ENCODE measurements at regions not wholly inside any gene's neighbourhood (a gene's known extent, or its start where the extent isn't known, plus 50 kb on each side); places are given as distances from the start of the nearest gene placed in this dataset.

DNA sequence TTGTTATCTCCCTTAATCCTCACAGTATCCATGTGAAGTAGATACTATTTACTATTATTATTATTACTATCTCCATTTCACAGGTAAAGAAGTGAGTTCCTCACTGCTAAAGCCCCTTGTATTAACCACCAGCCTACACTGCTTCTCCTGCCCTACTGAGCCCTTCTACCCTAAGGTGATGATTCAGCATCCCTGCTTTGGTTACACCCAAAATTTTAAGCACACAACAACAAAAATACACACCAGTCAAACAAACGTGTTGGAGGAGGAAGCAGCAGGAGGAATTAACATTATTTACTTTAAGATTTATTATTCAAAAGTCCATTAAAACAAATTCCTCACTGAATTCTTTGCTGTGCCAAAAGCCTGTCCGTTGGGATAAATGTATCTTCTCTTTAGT, 370.2 kb upstream of the BRINP1 start:
- no peak overlapping the region for H2BK5ac ChIP-seq (ENCODE audit: low read depth, low read length, poor library complexity)

DNA sequence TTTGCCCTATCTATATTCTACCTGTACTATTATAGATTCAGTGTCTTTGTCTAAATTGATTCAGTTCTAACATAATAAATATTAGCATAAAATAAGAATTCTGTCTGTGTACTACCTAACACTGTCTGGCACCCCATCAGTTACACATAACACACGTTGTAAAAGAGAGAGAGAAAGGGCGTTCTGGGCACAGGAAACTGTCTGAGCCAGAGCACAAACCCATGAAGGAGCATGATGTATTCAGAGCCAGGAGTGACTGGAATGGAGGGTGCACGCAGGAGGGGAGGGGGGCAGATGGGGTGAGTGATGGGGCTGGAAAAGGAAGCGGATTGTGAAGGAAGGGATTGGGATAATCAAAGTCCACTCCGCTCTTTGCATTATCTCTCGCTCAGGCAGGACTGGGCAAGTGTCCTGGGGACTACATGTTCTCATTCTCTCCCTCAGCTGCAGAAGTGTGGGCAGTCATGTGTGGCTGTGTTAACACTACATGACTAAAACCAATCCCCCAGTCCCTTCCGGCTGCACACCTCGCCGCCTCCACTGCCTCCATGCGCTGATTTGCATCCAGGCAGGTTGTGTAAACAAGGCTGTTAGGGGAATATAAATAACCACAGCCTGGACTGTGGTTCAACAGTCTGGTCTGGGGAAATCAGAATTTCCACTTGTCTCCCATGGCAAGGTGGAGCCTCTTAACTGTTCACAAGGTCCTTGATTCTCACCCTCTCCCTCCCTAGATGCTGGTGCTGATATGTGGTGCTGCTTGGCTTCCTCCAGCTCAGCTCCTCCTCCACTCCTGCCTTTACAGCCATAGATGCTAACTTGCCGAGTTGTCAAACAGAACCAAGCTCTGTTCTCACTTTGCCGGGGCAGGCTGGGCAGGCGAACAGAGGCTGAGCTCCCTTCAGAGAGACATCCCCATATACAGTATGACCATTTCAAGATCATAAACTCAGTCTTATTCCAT, 367.5 kb upstream of the BRINP1 start:
- Histone ChIP-seq H4K8ac (ENCODE audit: low read depth, low read length) (no peak overlapping the region), H3K14ac (ENCODE audit: low read length) (no peak overlapping the region), H3K27ac (ENCODE audit: low read depth, low read length) (no peak overlapping the region), H4K91ac (ENCODE audit: low read depth, low read length) (no peak overlapping the region), H3K4me2 (ENCODE audit: low read length) (no peak overlapping the region), H2BK120ac (ENCODE audit: insufficient read depth, low read length, poor library complexity) (no peak overlapping the region), H2BK12ac (ENCODE audit: low read length) (no peak overlapping the region), H3K4me3 (ENCODE audit: low read depth, low read length) (no peak overlapping the region), H3K27me3 (ENCODE audit: insufficient read depth, low read length) (no peaks in the 10 kb centered on the region), H3K79me2 (ENCODE audit: control insufficient read depth, insufficient read depth, low read length, poor library complexity) (no peaks in the 10 kb centered on the region), H3K9ac (ENCODE audit: low read length) (no peak overlapping the region), H3K79me1 (ENCODE audit: low read length) (no peaks in the 10 kb centered on the region), H3K4me1 (ENCODE audit: control insufficient read depth in 1 of 2, insufficient read depth in 2 of 2, low read length in 2 of 2) (no peaks in the 10 kb centered on the region), H2AK5ac (ENCODE audit: low read length) (no peak overlapping the region), H3K9me3 (ENCODE audit: insufficient read depth, low read depth, low read length) (no peaks in the 10 kb centered on the region), H2AFZ (ENCODE audit: insufficient read depth, low read length, poor library complexity) (no peak overlapping the region), H3K36me3 (ENCODE audit: control insufficient read depth in 1 of 2, insufficient read depth in 2 of 2, low read length in 2 of 2) (no peaks in the 10 kb centered on the region), H3K23ac (ENCODE audit: low read length) (no peak overlapping the region), H4K12ac (ENCODE audit: low read depth, low read length) (no peak overlapping the region), H2BK5ac (ENCODE audit: low read depth, low read length, poor library complexity) (no peak overlapping the region), H3K18ac (ENCODE audit: low read length) (no peak overlapping the region), H3K4ac (ENCODE audit: low read depth, low read length) (no peak overlapping the region)
- DNase-seq, result no peak
- no CpG with 5 or more reads among the region's 13 CpGs for WGBS (ENCODE audit: extremely low coverage, insufficient coverage, insufficient read length)

More for the DNA sequence above, 370.2 kb upstream of the BRINP1 start:
- Histone ChIP-seq H3K4me3 (ENCODE audit: low read depth, low read length) (no peak overlapping the region), H2BK120ac (ENCODE audit: insufficient read depth, low read length, poor library complexity) (no peak overlapping the region), H2AK5ac (ENCODE audit: low read length) (no peak overlapping the region), H3K79me1 (ENCODE audit: low read length) (no peaks in the 10 kb centered on the region), H3K9me3 (ENCODE audit: insufficient read depth, low read depth, low read length) (peaks cover 2% of the 10 kb centered on the region), H3K4me1 (ENCODE audit: control insufficient read depth in 1 of 2, insufficient read depth in 2 of 2, low read length in 2 of 2) (no peaks in the 10 kb centered on the region), H4K8ac (ENCODE audit: low read depth, low read length) (no peak overlapping the region), H3K36me3 (ENCODE audit: control insufficient read depth in 1 of 2, insufficient read depth in 2 of 2, low read length in 2 of 2) (no peaks in the 10 kb centered on the region), H4K12ac (ENCODE audit: low read depth, low read length) (no peak overlapping the region), H2AFZ (ENCODE audit: insufficient read depth, low read length, poor library complexity) (no peak overlapping the region), H4K91ac (ENCODE audit: low read depth, low read length) (no peak overlapping the region), H3K27me3 (ENCODE audit: insufficient read depth, low read length) (no peaks in the 10 kb centered on the region), H3K18ac (ENCODE audit: low read length) (no peak overlapping the region), H3K79me2 (ENCODE audit: control insufficient read depth, insufficient read depth, low read length, poor library complexity) (no peaks in the 10 kb centered on the region), H3K9ac (ENCODE audit: low read length) (no peak overlapping the region), H2BK12ac (ENCODE audit: low read length) (no peak overlapping the region), H3K23ac (ENCODE audit: low read length) (no peak overlapping the region), H3K14ac (ENCODE audit: low read length) (no peak overlapping the region), H3K27ac (ENCODE audit: low read depth, low read length) (no peak overlapping the region), H3K4ac (ENCODE audit: low read depth, low read length) (no peak overlapping the region), H3K4me2 (ENCODE audit: low read length) (no peak overlapping the region)
- DNase-seq, result no peak
- WGBS (ENCODE audit: extremely low coverage, insufficient coverage, insufficient read length), result no CpG with 5 or more reads among the region's 2 CpGs

- no peaks in the 10 kb centered on the region for H3K36me3 ChIP-seq (ENCODE audit: control insufficient read depth in 1 of 2, insufficient read depth in 2 of 2, low read length in 2 of 2)
- H4K8ac ChIP-seq (ENCODE audit: low read depth, low read length), result no peak overlapping the region
- no peaks in the 10 kb centered on the region for H3K27me3 ChIP-seq (ENCODE audit: insufficient read depth, low read length)
- no peak overlapping the region for H2BK5ac ChIP-seq (ENCODE audit: low read depth, low read length, poor library complexity)
- no peak overlapping the region for H3K4ac ChIP-seq (ENCODE audit: low read depth, low read length)
- no peak overlapping the region for H3K23ac ChIP-seq (ENCODE audit: low read length)
- no peak overlapping the region for H4K91ac ChIP-seq (ENCODE audit: low read depth, low read length)
- no peak overlapping the region for H3K4me3 ChIP-seq (ENCODE audit: low read depth, low read length)
- DNase-seq, result no peak
- no peak overlapping the region for H3K14ac ChIP-seq (ENCODE audit: low read length)
- H3K4me1 ChIP-seq (ENCODE audit: control insufficient read depth in 1 of 2, insufficient read depth in 2 of 2, low read length in 2 of 2), result no peaks in the 10 kb centered on the region
- no peak overlapping the region for H3K4me2 ChIP-seq (ENCODE audit: low read length)
- no peak overlapping the region for H2BK120ac ChIP-seq (ENCODE audit: insufficient read depth, low read length, poor library complexity)
- no peak overlapping the region for H3K18ac ChIP-seq (ENCODE audit: low read length)
- H3K9ac ChIP-seq (ENCODE audit: low read length), result no peak overlapping the region
- H2BK12ac ChIP-seq (ENCODE audit: low read length), result no peak overlapping the region
- H4K12ac ChIP-seq (ENCODE audit: low read depth, low read length), result no peak overlapping the region
- H2AFZ ChIP-seq (ENCODE audit: insufficient read depth, low read length, poor library complexity), result no peak overlapping the region
- no peaks in the 10 kb centered on the region for H3K9me3 ChIP-seq (ENCODE audit: insufficient read depth, low read depth, low read length)
- no peak overlapping the region for H3K27ac ChIP-seq (ENCODE audit: low read depth, low read length)
- no CpG with 5 or more reads among the region's 5 CpGs for WGBS (ENCODE audit: extremely low coverage, insufficient coverage, insufficient read length)
- H3K79me2 ChIP-seq (ENCODE audit: control insufficient read depth, insufficient read depth, low read length, poor library complexity), result no peaks in the 10 kb centered on the region
- H3K79me1 ChIP-seq (ENCODE audit: low read length), result no peaks in the 10 kb centered on the region
- no peak overlapping the region for H2AK5ac ChIP-seq (ENCODE audit: low read length)
Measured at GRCh38 chr9:119727988-119728387, 358.8 kb upstream of the BRINP1 start.

DNA sequence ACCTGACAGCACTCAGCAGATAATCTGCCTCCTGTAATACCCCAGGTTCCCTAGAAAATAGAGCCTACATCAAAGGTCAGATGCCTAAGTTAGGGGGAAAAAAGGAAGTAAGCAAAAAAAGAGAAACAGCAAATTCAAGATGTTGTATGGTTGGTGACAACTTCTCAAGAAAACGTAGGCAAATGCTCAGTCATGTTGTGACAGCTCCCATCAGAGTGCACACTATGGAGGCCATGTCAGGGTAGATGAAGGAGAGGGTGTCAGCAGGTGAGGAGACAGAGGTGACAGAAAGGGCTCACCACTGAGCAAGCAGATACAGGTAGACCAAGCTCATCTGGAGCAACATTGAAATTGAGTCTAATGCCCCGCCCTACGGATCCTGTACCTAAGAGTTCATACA, 356.8 kb upstream of the BRINP1 start:
- no peaks in the 10 kb centered on the region for H3K4me1 ChIP-seq (ENCODE audit: control insufficient read depth in 1 of 2, insufficient read depth in 2 of 2, low read length in 2 of 2)
- no peaks in the 10 kb centered on the region for H3K79me2 ChIP-seq (ENCODE audit: control insufficient read depth, insufficient read depth, low read length, poor library complexity)
- H3K18ac ChIP-seq (ENCODE audit: low read length), result no peak overlapping the region
- H3K27ac ChIP-seq (ENCODE audit: low read depth, low read length), result no peak overlapping the region
- no peaks in the 10 kb centered on the region for H3K36me3 ChIP-seq (ENCODE audit: control insufficient read depth in 1 of 2, insufficient read depth in 2 of 2, low read length in 2 of 2)
- no peak overlapping the region for H4K91ac ChIP-seq (ENCODE audit: low read depth, low read length)
- H3K4ac ChIP-seq (ENCODE audit: low read depth, low read length), result no peak overlapping the region
- no peaks in the 10 kb centered on the region for H3K79me1 ChIP-seq (ENCODE audit: low read length)
- H3K4me3 ChIP-seq (ENCODE audit: low read depth, low read length), result no peak overlapping the region
- no peak overlapping the region for H2BK120ac ChIP-seq (ENCODE audit: insufficient read depth, low read length, poor library complexity)
- no peak overlapping the region for H2AFZ ChIP-seq (ENCODE audit: insufficient read depth, low read length, poor library complexity)
- H2BK12ac ChIP-seq (ENCODE audit: low read length), result no peak overlapping the region
- no peak overlapping the region for H2AK5ac ChIP-seq (ENCODE audit: low read length)
- H3K27me3 ChIP-seq (ENCODE audit: insufficient read depth, low read length), result no peaks in the 10 kb centered on the region
- H3K14ac ChIP-seq (ENCODE audit: low read length), result no peak overlapping the region
- H3K23ac ChIP-seq (ENCODE audit: low read length), result no peak overlapping the region
- H4K12ac ChIP-seq (ENCODE audit: low read depth, low read length), result no peak overlapping the region
- DNase-seq, result no peak
- no peak overlapping the region for H3K9ac ChIP-seq (ENCODE audit: low read length)
- no peak overlapping the region for H2BK5ac ChIP-seq (ENCODE audit: low read depth, low read length, poor library complexity)
- no peak overlapping the region for H4K8ac ChIP-seq (ENCODE audit: low read depth, low read length)
- WGBS (ENCODE audit: extremely low coverage, insufficient coverage, insufficient read length), result no CpG with 5 or more reads among the region's 3 CpGs
- H3K9me3 ChIP-seq (ENCODE audit: insufficient read depth, low read depth, low read length), result no peaks in the 10 kb centered on the region
- H3K4me2 ChIP-seq (ENCODE audit: low read length), result no peak overlapping the region

All from trophoblast cell (in vitro differentiated cells and primary cell).